Fibroblast of lung (primary cell): ENCODE measurements at regions not wholly inside any gene's neighbourhood (a gene's known extent, or its start where the extent isn't known, plus 50 kb on each side); places are given as distances from the start of the nearest gene placed in this dataset.

Experiments
- EZH2 ChIP-seq: IDR thresholded peaks from 2 replicates; pipeline ENCODE4 v1.5.1; 2012; ENCODE audit warnings: low read length, control low read depth, mild to moderate bottlenecking; ENCODE audit errors: missing control alignments
- TF ChIP-seq, protein P1 (sequence below), 2 donors: IDR thresholded peaks in 1 of 2; conservative IDR thresholded peaks in 1 of 2; 1 replicate in 1 of 2; 2 replicates in 1 of 2; pipeline ENCODE4 v1.5.1; 2011 to 2012; ENCODE audit warnings: low read length in 2 of 2, control low read depth in 1 of 2, inconsistent platforms in 1 of 2, low read depth in 1 of 2, mild to moderate bottlenecking in 1 of 2

DNA sequence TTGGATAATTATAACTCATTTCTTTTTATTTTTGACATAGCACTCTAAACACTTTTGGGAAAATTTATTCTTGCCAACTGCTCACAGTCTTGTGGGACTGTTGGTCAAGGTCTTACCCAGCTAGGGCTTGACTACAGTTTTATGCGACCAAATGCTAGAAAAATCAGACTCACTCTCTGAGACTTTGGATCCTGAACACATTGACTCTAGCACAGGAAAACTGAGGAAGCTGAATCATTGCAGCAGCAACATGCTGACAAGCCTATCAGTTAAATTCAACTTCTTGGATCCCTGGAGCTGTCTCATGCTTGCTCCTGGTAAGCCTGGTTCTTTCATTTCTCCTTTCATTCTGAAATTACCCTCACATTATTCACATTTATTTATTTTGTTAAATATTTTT, 120.7 kb upstream of the TMTC2 start:
- TF ChIP-seq EZH2: no peak
- TF ChIP-seq, protein P1, sequence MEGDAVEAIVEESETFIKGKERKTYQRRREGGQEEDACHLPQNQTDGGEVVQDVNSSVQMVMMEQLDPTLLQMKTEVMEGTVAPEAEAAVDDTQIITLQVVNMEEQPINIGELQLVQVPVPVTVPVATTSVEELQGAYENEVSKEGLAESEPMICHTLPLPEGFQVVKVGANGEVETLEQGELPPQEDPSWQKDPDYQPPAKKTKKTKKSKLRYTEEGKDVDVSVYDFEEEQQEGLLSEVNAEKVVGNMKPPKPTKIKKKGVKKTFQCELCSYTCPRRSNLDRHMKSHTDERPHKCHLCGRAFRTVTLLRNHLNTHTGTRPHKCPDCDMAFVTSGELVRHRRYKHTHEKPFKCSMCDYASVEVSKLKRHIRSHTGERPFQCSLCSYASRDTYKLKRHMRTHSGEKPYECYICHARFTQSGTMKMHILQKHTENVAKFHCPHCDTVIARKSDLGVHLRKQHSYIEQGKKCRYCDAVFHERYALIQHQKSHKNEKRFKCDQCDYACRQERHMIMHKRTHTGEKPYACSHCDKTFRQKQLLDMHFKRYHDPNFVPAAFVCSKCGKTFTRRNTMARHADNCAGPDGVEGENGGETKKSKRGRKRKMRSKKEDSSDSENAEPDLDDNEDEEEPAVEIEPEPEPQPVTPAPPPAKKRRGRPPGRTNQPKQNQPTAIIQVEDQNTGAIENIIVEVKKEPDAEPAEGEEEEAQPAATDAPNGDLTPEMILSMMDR (conservative IDR thresholded peaks at IDR 0.05 in 1 of 2, IDR thresholded peaks at IDR 0.05 in 1 of 2; ENCODE audit: low read depth in 1 of 2, low read length in 2 of 2): no peak
